ENCODE measurements at regions not wholly inside any gene's neighbourhood (a gene's known extent, or its start where the extent isn't known, plus 50 kb on each side); places are given as distances from the start of the nearest gene placed in this dataset.

DNA sequence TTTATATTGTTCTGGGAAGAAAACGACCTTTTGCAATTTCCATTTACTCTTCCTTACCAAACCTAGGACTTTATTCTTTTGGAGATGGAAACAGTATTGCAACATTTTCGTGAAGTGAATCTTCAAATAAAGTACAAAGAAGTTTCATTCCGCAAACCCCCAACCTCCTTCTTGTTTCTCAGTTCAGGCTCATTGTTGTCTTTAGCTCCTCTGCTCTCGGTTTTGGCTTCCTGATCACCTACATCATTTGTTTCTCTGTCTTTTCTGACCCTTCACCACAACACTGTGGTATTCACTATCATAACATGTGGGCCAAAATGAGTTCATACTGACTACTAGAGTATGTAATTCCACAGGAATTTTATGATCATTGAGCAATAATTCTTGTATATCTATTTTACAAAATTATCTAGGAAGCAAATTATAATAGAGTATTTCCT is 266.8 kb downstream of the ADAMTS20 start:
- no peak overlapping the region for H3K27ac ChIP-seq (ENCODE audit: insufficient read depth, low read depth, low read length, poor library complexity, severe bottlenecking)
- H3K4me1 ChIP-seq (ENCODE audit: control insufficient read depth, insufficient read depth, low read length) = peaks cover 5% of the 10 kb centered on the region
- H3K4me3 ChIP-seq (ENCODE audit: insufficient read depth, low read depth, low read length) = no peak overlapping the region
- 83 to 91% methylated on average over 3 to 4 of the region's 4 CpGs for WGBS, 2 experiments
- H3K27me3 ChIP-seq (ENCODE audit: control insufficient read depth, insufficient read depth, low read length, poor library complexity, severe bottlenecking) = no peaks in the 10 kb centered on the region
- no peaks in the 10 kb centered on the region for H3K9me3 ChIP-seq (ENCODE audit: control insufficient read depth, low read length)
- H3K36me3 ChIP-seq (ENCODE audit: control insufficient read depth, insufficient read depth, low read length) = no peaks in the 10 kb centered on the region

DNA sequence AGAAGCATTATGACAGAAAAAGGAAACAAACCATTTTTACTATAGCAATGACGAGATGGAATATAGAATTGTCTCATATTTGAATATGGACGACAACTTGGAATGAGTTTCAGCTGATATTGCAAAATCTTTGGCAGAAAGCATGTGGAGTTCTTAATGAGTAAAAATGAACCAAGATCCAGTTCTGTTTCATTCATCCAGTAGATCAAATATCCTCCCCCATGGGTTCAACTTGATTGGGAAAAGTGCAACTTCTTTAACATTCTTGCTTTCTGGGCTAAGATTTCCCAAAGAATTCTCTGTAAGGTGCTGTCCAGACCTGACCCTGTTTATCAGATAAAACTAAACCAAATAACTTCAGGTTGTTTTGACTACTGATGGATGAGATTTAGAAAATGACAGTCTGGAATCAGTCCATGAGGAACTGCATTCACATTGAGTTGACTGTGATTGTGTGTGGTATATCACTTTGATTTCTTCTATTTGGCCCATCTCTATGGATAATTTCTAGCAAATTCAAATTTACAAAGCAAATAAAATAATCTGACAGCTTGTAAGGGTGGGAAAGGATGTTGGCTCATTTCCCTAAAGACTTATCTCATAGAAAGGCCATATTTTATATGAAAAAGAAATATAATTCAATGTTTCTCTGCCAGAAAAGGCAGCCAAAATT is 267.4 kb downstream of the ADAMTS20 start:
- peaks cover 5% of the 10 kb centered on the region for H3K4me1 ChIP-seq (ENCODE audit: control insufficient read depth, insufficient read depth, low read length)
- WGBS, 2 experiments = 87 to 97% methylated on average over 2 of the region's 2 CpGs
- H3K27ac ChIP-seq (ENCODE audit: insufficient read depth, low read depth, low read length, poor library complexity, severe bottlenecking) = no peak overlapping the region
- no peak overlapping the region for H3K4me3 ChIP-seq (ENCODE audit: insufficient read depth, low read depth, low read length)
- H3K27me3 ChIP-seq (ENCODE audit: control insufficient read depth, insufficient read depth, low read length, poor library complexity, severe bottlenecking) = no peaks in the 10 kb centered on the region
- no peaks in the 10 kb centered on the region for H3K36me3 ChIP-seq (ENCODE audit: control insufficient read depth, insufficient read depth, low read length)
- H3K9me3 ChIP-seq (ENCODE audit: control insufficient read depth, low read length) = no peaks in the 10 kb centered on the region

DNA sequence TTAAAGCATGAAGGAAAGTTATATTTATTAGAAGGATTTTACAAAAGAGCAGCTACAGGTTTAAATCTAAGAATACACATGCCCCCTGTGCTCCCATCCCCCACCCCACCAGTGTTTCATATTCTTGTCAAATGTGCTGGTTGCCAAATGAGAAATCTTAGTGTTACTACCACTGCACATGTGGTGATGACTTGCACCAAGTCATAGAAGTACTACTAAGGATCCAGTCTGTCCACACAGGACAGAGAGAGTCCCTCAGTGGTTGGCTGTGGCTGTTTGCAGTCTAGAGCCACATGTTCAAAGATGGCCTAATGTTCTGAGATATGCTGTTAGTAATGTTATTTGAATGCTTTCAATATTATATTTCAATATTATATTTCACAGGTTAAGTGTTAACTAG is 268.8 kb downstream of the ADAMTS20 start:
- Histone ChIP-seq H3K27me3 (ENCODE audit: control insufficient read depth, insufficient read depth, low read length, poor library complexity, severe bottlenecking) (no peaks in the 10 kb centered on the region), H3K9me3 (ENCODE audit: control insufficient read depth, low read length) (no peaks in the 10 kb centered on the region), H3K4me3 (ENCODE audit: insufficient read depth, low read depth, low read length) (no peak overlapping the region), H3K27ac (ENCODE audit: insufficient read depth, low read depth, low read length, poor library complexity, severe bottlenecking) (no peak overlapping the region), H3K36me3 (ENCODE audit: control insufficient read depth, insufficient read depth, low read length) (no peaks in the 10 kb centered on the region), H3K4me1 (ENCODE audit: control insufficient read depth, insufficient read depth, low read length) (peaks cover 5% of the 10 kb centered on the region)

DNA sequence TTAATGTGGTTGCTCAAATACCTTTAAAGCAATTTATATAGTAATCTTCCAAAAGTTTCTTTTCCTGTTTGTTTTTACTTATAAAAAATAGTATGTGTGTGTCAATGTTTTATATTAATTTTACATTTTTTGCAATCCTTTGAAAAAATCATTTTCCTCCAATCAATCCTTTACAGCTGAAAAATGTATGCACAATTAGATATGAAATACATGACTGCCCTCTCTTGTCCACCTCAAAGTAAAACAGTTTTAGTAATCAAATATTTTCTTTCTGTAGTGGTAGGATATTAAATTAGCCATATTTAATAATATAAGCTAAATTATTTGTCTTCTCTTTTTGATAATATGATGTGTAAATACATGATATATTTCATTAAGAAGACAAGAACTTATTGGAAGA is 269.9 kb downstream of the ADAMTS20 start:
- H3K9me3 ChIP-seq (ENCODE audit: control insufficient read depth, low read length) = no peaks in the 10 kb centered on the region
- H3K4me1 ChIP-seq (ENCODE audit: control insufficient read depth, insufficient read depth, low read length) = peaks cover 1% of the 10 kb centered on the region
- no peak overlapping the region for H3K4me3 ChIP-seq (ENCODE audit: insufficient read depth, low read depth, low read length)
- H3K36me3 ChIP-seq (ENCODE audit: control insufficient read depth, insufficient read depth, low read length) = no peaks in the 10 kb centered on the region
- no peak overlapping the region for H3K27ac ChIP-seq (ENCODE audit: insufficient read depth, low read depth, low read length, poor library complexity, severe bottlenecking)
- no peaks in the 10 kb centered on the region for H3K27me3 ChIP-seq (ENCODE audit: control insufficient read depth, insufficient read depth, low read length, poor library complexity, severe bottlenecking)

DNA sequence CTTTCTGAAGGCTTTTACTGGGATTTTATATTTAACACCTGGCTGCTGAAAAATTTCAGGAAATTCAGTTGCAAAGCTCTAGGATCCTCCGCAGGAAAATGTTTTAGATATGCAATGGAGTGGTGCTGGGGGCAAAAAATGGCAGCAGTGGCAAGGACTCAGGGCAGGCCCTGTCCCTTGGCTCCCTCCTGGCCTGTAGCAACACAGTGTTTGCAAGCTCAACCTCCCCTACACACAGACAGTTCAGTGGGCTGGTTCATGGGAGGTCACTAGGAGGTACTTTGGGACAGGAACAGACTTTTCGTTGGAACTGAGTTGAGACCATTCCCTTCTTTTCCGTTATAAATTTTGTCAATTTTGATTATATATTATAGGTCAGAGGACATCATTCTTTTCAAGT is 270.4 kb downstream of the ADAMTS20 start:
- H3K4me1 ChIP-seq (ENCODE audit: control insufficient read depth, insufficient read depth, low read length) = no peaks in the 10 kb centered on the region

DNA sequence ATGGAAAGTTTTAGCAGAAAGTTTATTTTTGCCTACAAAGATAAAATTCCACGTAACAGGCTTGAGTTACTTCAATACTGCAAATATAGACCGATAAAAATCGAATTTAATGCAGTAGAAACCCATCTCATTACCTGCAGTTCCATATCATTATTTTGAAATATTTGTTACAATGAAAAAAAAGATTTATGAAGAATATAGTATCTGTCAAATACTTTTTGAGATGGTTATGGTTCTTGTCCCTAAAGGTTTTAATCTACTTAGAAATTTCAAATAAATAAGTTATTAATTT is 273.5 kb downstream of the ADAMTS20 start:
- H3K27ac ChIP-seq (ENCODE audit: insufficient read depth, low read depth, low read length, poor library complexity, severe bottlenecking) = no peak overlapping the region
- H3K4me3 ChIP-seq (ENCODE audit: insufficient read depth, low read depth, low read length) = no peak overlapping the region
- H3K9me3 ChIP-seq (ENCODE audit: control insufficient read depth, low read length) = no peaks in the 10 kb centered on the region
- H3K27me3 ChIP-seq (ENCODE audit: control insufficient read depth, insufficient read depth, low read length, poor library complexity, severe bottlenecking) = no peaks in the 10 kb centered on the region
- H3K36me3 ChIP-seq (ENCODE audit: control insufficient read depth, insufficient read depth, low read length) = no peaks in the 10 kb centered on the region
- no peaks in the 10 kb centered on the region for H3K4me1 ChIP-seq (ENCODE audit: control insufficient read depth, insufficient read depth, low read length)
- 98 to 100% methylated on average over 3 of the region's 3 CpGs for whole genome bisulfite sequencing, 2 experiments

More for the DNA sequence above, 270.4 kb downstream of the ADAMTS20 start:
- Histone ChIP-seq H3K27me3 (ENCODE audit: control insufficient read depth, insufficient read depth, low read length, poor library complexity, severe bottlenecking) (no peaks in the 10 kb centered on the region), H3K27ac (ENCODE audit: insufficient read depth, low read depth, low read length, poor library complexity, severe bottlenecking) (no peak overlapping the region), H3K36me3 (ENCODE audit: control insufficient read depth, insufficient read depth, low read length) (no peaks in the 10 kb centered on the region), H3K4me3 (ENCODE audit: insufficient read depth, low read depth, low read length) (no peak overlapping the region), H3K9me3 (ENCODE audit: control insufficient read depth, low read length) (no peaks in the 10 kb centered on the region)
- WGBS, 2 experiments = 50 to 62% methylated on average over 1 to 2 of the region's 3 CpGs

DNA sequence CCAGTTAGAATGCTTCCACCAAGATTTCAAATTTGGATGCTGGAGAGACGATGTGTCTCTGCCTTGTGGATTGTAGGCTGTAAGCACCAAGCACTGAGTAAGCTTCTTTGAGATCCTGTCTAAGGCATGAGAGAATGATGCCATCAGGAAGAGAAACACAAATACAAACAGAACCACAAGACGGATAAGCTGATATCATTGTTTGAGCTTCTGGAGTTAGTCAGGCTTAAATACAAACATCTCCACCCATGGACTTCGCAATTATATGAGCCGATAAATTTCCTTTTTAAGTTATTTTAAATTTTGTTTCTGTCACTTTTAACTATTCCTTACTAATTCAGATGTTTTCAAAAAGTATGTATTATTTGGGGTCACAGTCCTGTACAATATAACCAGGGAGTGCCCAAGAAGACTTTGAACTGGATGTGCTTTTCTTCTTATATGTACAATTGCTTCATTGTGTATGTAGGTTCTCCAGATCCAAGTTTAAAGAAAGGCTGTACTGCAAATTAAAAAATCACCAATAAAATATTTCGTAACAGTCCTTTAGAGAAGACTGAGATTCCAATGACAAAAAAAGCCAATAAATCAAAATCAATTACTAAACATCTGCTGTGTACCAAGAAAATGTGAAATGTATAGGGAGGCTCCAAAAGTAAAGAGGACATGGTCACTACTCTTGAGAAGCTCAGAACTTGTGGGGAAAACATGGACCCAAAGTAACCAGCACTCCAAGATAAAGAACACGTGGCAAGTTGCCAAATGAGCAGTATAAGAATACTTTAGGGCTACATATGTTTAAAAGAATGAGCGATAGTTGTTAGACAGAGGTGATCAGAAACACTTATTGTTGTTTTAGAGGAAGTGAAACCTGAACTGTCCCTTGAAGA is 274.1 kb downstream of the ADAMTS20 start:
- WGBS, 2 experiments = 83 to 93% methylated on average over 5 to 6 of the region's 7 CpGs
- Histone ChIP-seq H3K36me3 (ENCODE audit: control insufficient read depth, insufficient read depth, low read length) (no peaks in the 10 kb centered on the region), H3K27ac (ENCODE audit: insufficient read depth, low read depth, low read length, poor library complexity, severe bottlenecking) (no peak overlapping the region), H3K27me3 (ENCODE audit: control insufficient read depth, insufficient read depth, low read length, poor library complexity, severe bottlenecking) (no peaks in the 10 kb centered on the region), H3K9me3 (ENCODE audit: control insufficient read depth, low read length) (no peaks in the 10 kb centered on the region), H3K4me3 (ENCODE audit: insufficient read depth, low read depth, low read length) (no peak overlapping the region), H3K4me1 (ENCODE audit: control insufficient read depth, insufficient read depth, low read length) (no peaks in the 10 kb centered on the region)

DNA sequence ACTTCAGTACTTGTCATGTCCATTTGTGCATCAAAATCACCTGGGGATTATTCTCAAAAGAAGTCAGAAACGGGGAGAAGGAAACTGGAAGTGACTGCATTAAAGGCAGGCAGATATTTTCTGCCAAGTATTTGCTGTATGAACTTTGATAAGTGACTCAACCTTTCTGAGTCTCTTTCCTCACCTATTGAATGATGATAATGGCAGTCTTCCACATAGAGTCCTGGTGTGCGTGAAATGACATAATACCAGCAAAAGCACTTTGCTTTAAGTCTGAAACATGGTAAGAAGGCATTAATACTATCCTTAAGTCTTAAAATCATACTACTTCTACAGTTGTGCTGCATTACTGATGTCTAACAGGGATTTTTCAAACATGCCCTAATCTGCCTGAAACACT is 278.5 kb downstream of the ADAMTS20 start:
- H3K27me3 ChIP-seq (ENCODE audit: control insufficient read depth, insufficient read depth, low read length, poor library complexity, severe bottlenecking) = no peaks in the 10 kb centered on the region
- no peak overlapping the region for H3K27ac ChIP-seq (ENCODE audit: insufficient read depth, low read depth, low read length, poor library complexity, severe bottlenecking)
- 88 to 91% methylated on average over 2 of the region's 2 CpGs for WGBS, 2 experiments
- no peaks in the 10 kb centered on the region for H3K36me3 ChIP-seq (ENCODE audit: control insufficient read depth, insufficient read depth, low read length)
- H3K9me3 ChIP-seq (ENCODE audit: control insufficient read depth, low read length) = no peaks in the 10 kb centered on the region
- no peaks in the 10 kb centered on the region for H3K4me1 ChIP-seq (ENCODE audit: control insufficient read depth, insufficient read depth, low read length)
- no peak overlapping the region for H3K4me3 ChIP-seq (ENCODE audit: insufficient read depth, low read depth, low read length)

DNA sequence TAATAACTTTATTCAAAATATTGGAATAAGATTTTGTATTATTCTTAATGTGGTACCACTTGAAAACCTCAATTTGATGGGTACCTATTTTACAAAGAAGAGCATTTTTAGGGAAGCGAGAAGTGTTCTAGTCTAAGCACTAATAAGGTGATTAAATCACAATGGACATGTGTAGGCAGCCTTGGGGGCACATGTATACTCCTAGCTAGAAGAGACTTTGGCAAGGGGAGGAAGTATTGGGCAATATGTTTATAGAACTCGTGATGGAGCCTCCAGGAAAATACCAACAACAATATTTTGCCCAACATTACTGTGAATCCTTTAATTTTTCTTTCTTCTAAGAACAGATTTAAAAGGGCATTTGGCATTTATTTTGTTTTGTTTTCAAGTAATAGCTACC is 280.3 kb downstream of the ADAMTS20 start:
- 90 to 100% methylated on average over 1 of the region's 2 CpGs for WGBS, 2 experiments
- Histone ChIP-seq H3K36me3 (ENCODE audit: control insufficient read depth, insufficient read depth, low read length) (no peaks in the 10 kb centered on the region), H3K4me1 (ENCODE audit: control insufficient read depth, insufficient read depth, low read length) (no peaks in the 10 kb centered on the region), H3K27ac (ENCODE audit: insufficient read depth, low read depth, low read length, poor library complexity, severe bottlenecking) (no peak overlapping the region), H3K27me3 (ENCODE audit: control insufficient read depth, insufficient read depth, low read length, poor library complexity, severe bottlenecking) (no peaks in the 10 kb centered on the region), H3K9me3 (ENCODE audit: control insufficient read depth, low read length) (no peaks in the 10 kb centered on the region), H3K4me3 (ENCODE audit: insufficient read depth, low read depth, low read length) (no peak overlapping the region)

DNA sequence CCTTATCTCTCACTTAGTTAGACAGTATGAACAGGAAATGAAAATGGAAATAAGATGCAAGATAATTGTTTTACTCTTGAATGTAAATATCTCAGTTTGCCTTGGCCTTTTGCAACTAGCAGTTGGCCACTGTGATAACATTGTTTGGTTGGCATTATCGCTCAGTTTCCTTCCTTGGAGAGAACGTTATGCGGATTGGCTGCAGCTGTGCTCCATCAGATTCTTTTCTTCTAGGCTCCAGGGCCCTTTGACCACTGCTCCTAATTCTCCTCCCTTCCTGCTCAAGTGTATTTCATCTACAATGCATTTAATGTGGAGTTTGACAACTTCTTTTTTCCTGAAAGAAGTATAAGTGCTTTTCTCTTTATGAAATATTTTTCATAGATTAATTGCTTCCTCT is 284.2 kb downstream of the ADAMTS20 start:
- 62 to 78% methylated on average over 3 of the region's 3 CpGs for WGBS, 2 experiments
- Histone ChIP-seq H3K27me3 (ENCODE audit: control insufficient read depth, insufficient read depth, low read length, poor library complexity, severe bottlenecking) (no peaks in the 10 kb centered on the region), H3K27ac (ENCODE audit: insufficient read depth, low read depth, low read length, poor library complexity, severe bottlenecking) (no peak overlapping the region), H3K36me3 (ENCODE audit: control insufficient read depth, insufficient read depth, low read length) (no peaks in the 10 kb centered on the region), H3K9me3 (ENCODE audit: control insufficient read depth, low read length) (no peaks in the 10 kb centered on the region), H3K4me1 (ENCODE audit: control insufficient read depth, insufficient read depth, low read length) (no peaks in the 10 kb centered on the region), H3K4me3 (ENCODE audit: insufficient read depth, low read depth, low read length) (no peak overlapping the region)
